B cell (primary cell): ENCODE measurements at regions not wholly inside any gene's neighbourhood (a gene's known extent, or its start where the extent isn't known, plus 50 kb on each side); places are given as distances from the start of the nearest gene placed in this dataset.

Experiments
- ATAC-seq: fragments of 200-7000 bp; cut with Tn5 transposase; one replicate; pipeline ENCODE4 v1.10.0; 2021; ENCODE audit warnings: low read depth, mild to moderate bottlenecking, moderate number of reproducible peaks, moderate library complexity
- CTCF ChIA-PET: fragments of 350-600 bp; sonication (Branson Sonifier 250); formaldehyde crosslinking; loops from one replicate; lab custom pipeline; 2021; ENCODE audit warnings: antibody characterized with exemption, inconsistent platforms; lab: Charles Lee
- POLR2A ChIA-PET: fragments of 350-600 bp; sonication (Branson Sonifier 250); formaldehyde crosslinking; loops from one replicate; lab custom pipeline; 2021; ENCODE audit warnings: antibody characterized with exemption; lab: Charles Lee
- DNase-seq: peaks from one replicate; pipeline ENCODE4 v3.0.0; 2013
- H2AFZ ChIP-seq: 2 replicates; pipeline ENCODE4 v1.6.1; 2012; ENCODE audit warnings: mild to moderate bottlenecking, low read depth, low read length; ENCODE audit not compliant: insufficient read depth, poor library complexity, severe bottlenecking
- H3K27ac ChIP-seq, 2 donors: 1 replicate in 1 of 2; 2 replicates in 1 of 2; pipeline ENCODE4 v1.5.1; 2012 to 2013; ENCODE audit warnings: low read length in 2 of 2, mild to moderate bottlenecking in 2 of 2, moderate library complexity in 1 of 2
- H3K27me3 ChIP-seq, 4 experiments: fragments of 200-600 bp in 1 of 4; sonication (generic) in 1 of 4; replicated peaks in 1 of 4; 1 replicate in 2 of 4; 2 replicates in 2 of 4; pipeline versions ENCODE4 v1.6.1 to v1.7.0; 2013 to 2016; ENCODE audit warnings: low read length in 3 of 4, mild to moderate bottlenecking in 2 of 4, mixed read lengths in 1 of 4, moderate library complexity in 1 of 4; ENCODE audit not compliant: insufficient read depth in 4 of 4, control insufficient read depth in 3 of 4; ENCODE audit errors: control extremely low read depth in 1 of 4
- H3K36me3 ChIP-seq, 2 experiments: replicated peaks in 1 of 2; 1 replicate in 1 of 2; 2 replicates in 1 of 2; pipeline versions ENCODE4 v1.6.1 to v1.7.1; 2013; ENCODE audit warnings: low read length in 1 of 2; ENCODE audit not compliant: insufficient read depth in 2 of 2, control insufficient read depth in 1 of 2; ENCODE audit errors: control extremely low read depth in 1 of 2, extremely low read depth in 1 of 2
- H3K4me1 ChIP-seq, 2 donors: fragments of 200-600 bp in 1 of 2; sonication (generic) in 1 of 2; 1 replicate in 1 of 2; 2 replicates in 1 of 2; pipeline versions ENCODE4 v1.5.1 to v1.6.1; 2013 to 2017; ENCODE audit warnings: low read length in 2 of 2; ENCODE audit not compliant: control insufficient read depth in 2 of 2, insufficient read depth in 2 of 2
- H3K4me2 ChIP-seq: replicated peaks from 2 replicates; pipeline ENCODE3; 2012; ENCODE audit warnings: mild to moderate bottlenecking, low read depth, low read length; ENCODE audit not compliant: poor library complexity, severe bottlenecking
- H3K4me3 ChIP-seq, 5 experiments: fragments of 200-600 bp in 1 of 5; sonication (generic) in 1 of 5; 1 replicate in 3 of 5; 2 replicates in 2 of 5; pipeline versions ENCODE4 v1.5.1 to v1.7.0; 2011 to 2016; ENCODE audit warnings: low read length in 4 of 5, mild to moderate bottlenecking in 4 of 5, low read depth in 2 of 5, control low read depth in 1 of 5, moderate library complexity in 1 of 5; ENCODE audit not compliant: insufficient read depth in 1 of 5; ENCODE audit errors: control extremely low read depth in 1 of 5, extremely low read depth in 1 of 5
- H3K79me2 ChIP-seq: fragments of 200-600 bp; sonication (generic); one replicate; pipeline ENCODE4 v1.6.0; 2016; ENCODE audit warnings: low read length; ENCODE audit not compliant: control insufficient read depth, insufficient read depth
- H3K9ac ChIP-seq: fragments of 200-600 bp; sonication (generic); 2 replicates; pipeline ENCODE4 v1.6.1; 2017; ENCODE audit warnings: mild to moderate bottlenecking, low read length, moderate library complexity
- H3K9me3 ChIP-seq, 3 donors: one replicate each; pipeline versions ENCODE4 v1.6.1 to v1.7.1; 2013; ENCODE audit warnings: low read length in 2 of 3; ENCODE audit not compliant: control insufficient read depth in 2 of 3, insufficient read depth in 1 of 3; ENCODE audit errors: control extremely low read depth in 1 of 3
- H4K20me1 ChIP-seq: 2 replicates; pipeline ENCODE4 v1.6.0; 2012; ENCODE audit warnings: mild to moderate bottlenecking, low read length; ENCODE audit not compliant: insufficient read depth, control insufficient read depth, poor library complexity, severe bottlenecking
- H3K27ac Mint-ChIP-seq: one replicate; pipeline ENCODE4 v1.8.0; 2021; ENCODE audit warnings: mixed read lengths
- H3K27me3 Mint-ChIP-seq: one replicate; pipeline ENCODE4 v1.8.0; 2021; ENCODE audit warnings: mixed read lengths
- H3K4me1 Mint-ChIP-seq: one replicate; pipeline ENCODE4 v1.8.0; 2021; ENCODE audit warnings: mixed read lengths
- H3K4me3 Mint-ChIP-seq: one replicate; pipeline ENCODE4 v1.8.0; 2021; ENCODE audit warnings: mixed read lengths
- H3K9me3 Mint-ChIP-seq: one replicate; pipeline ENCODE4 v1.8.0; 2022; ENCODE audit warnings: mixed read lengths; ENCODE audit not compliant: insufficient read depth
- CTCF ChIP-seq: fragments of 200-600 bp; IDR thresholded peaks from one replicate; pipeline ENCODE4 v1.8.0; 2022; ENCODE audit warnings: antibody characterized with exemption, mild to moderate bottlenecking
- EZH2 ChIP-seq: IDR thresholded peaks from 2 replicates; pipeline ENCODE4 v1.6.1; 2012; ENCODE audit warnings: borderline replicate concordance, low read depth, mild to moderate bottlenecking, moderate library complexity, low read length; ENCODE audit not compliant: insufficient read depth, poor library complexity, severe bottlenecking
- WGBS: methylation state at CpG from one replicate; pipeline ENCODE4 v1.1.5; 2013; ENCODE audit warnings: missing lambda C conversion rate; ENCODE audit not compliant: insufficient coverage; 5-methylcytosine and 5-hydroxymethylcytosine counted together
- intact Hi-C: fragments of 100-400 bp; cut with micrococcal nuclease; formaldehyde crosslinking; loops from one replicate; pipeline ENCODE4 v1.10.0; 2022

- Mint-ChIP-seq H3K4me1 (no peaks in the 10 kb centered on the region), H3K4me3 (no peak overlapping the region), H3K27me3 (no peaks in the 10 kb centered on the region), H3K27ac (no peak overlapping the region), H3K9me3 (peaks cover 4% of the 10 kb centered on the region)
- H3K36me3 ChIP-seq = no peaks in the 10 kb centered on the region
- no peak overlapping the region for H3K4me2 ChIP-seq
- ChIA-PET POLR2A (no interaction called here), CTCF (no interaction called here)
- H3K27me3 ChIP-seq = no peaks in the 10 kb centered on the region
- no peaks in the 10 kb centered on the region for H3K9me3 ChIP-seq
- ATAC-seq (no peak), DNase-seq (no peak)
- no peak overlapping the region for H2AFZ ChIP-seq
- no peak overlapping the region for H3K9ac ChIP-seq
- no peaks in the 10 kb centered on the region for H3K79me2 ChIP-seq
- 100% methylated on average over 1 of the region's 3 CpGs for WGBS
- intact Hi-C loops = no loop called here
- TF ChIP-seq CTCF = no peak
- no peak for TF ChIP-seq EZH2
- H3K27ac ChIP-seq = no peak overlapping the region
- no peaks in the 10 kb centered on the region for H4K20me1 ChIP-seq
- no peaks in the 10 kb centered on the region for H3K4me1 ChIP-seq
- H3K4me3 ChIP-seq = no peak overlapping the region
These were observed 1079.6 kb upstream of the PABPC4L start for GRCh38 chr4:135281230-135281629.

DNA sequence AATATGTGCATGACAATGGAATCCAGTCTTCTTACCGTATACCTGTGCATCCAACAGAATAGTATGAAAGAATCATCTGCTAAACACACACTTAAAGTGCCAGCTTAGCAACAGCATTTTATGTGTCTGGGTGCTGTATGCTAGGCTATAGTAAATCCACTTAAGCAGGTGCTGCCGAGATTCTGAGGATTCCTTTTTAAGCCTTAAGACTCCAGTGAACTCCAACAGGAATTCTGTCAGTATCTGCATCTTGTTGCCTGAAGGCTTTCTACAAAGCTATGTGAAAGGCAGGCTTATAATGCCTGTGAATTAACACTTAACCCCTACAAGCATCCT, 1076.4 kb upstream of the PABPC4L start:
- H2AFZ ChIP-seq = no peak overlapping the region
- CTCF ChIA-PET = no interaction called here
- no peak overlapping the region for H3K9ac ChIP-seq
- no peaks in the 10 kb centered on the region for H3K4me1 ChIP-seq
- intact Hi-C loops = no loop called here
- Mint-ChIP-seq H3K9me3 (peaks cover 4% of the 10 kb centered on the region), H3K27me3 (no peaks in the 10 kb centered on the region), H3K4me3 (no peak overlapping the region), H3K4me1 (no peaks in the 10 kb centered on the region), H3K27ac (no peak overlapping the region)
- 100% methylated on average over 1 of the region's 2 CpGs for WGBS
- H3K9me3 ChIP-seq = no peaks in the 10 kb centered on the region
- no peak for TF ChIP-seq CTCF
- no peak for TF ChIP-seq EZH2
- no peaks in the 10 kb centered on the region for H3K36me3 ChIP-seq
- no peaks in the 10 kb centered on the region for H4K20me1 ChIP-seq
- H3K27me3 ChIP-seq = no peaks in the 10 kb centered on the region
- H3K4me3 ChIP-seq = no peak overlapping the region
- no peak for DNase-seq
- no peak for ATAC-seq
- POLR2A ChIA-PET = no interaction called here
- no peak overlapping the region for H3K4me2 ChIP-seq
- no peak overlapping the region for H3K27ac ChIP-seq
- no peaks in the 10 kb centered on the region for H3K79me2 ChIP-seq
